GM23248 (cell line): ENCODE measurements at regions not wholly inside any gene's neighbourhood (a gene's known extent, or its start where the extent isn't known, plus 50 kb on each side); places are given as distances from the start of the nearest gene placed in this dataset.

Source experiments
- EZH2 ChIP-seq: fragments of 200-600 bp; sonication (generic); IDR thresholded peaks from 2 replicates; pipeline ENCODE4 v1.6.1; 2018; ENCODE audit warnings: antibody characterized with exemption, mild to moderate bottlenecking; ENCODE audit not compliant: insufficient read depth, poor library complexity, severe bottlenecking
- EZH2phosphoT487 ChIP-seq: fragments of 200-600 bp; sonication (generic); IDR thresholded peaks from 2 replicates; pipeline ENCODE4 v1.6.1; 2018; ENCODE audit warnings: antibody characterized with exemption, moderate library complexity, mild to moderate bottlenecking, low read depth; ENCODE audit not compliant: insufficient read depth

DNA sequence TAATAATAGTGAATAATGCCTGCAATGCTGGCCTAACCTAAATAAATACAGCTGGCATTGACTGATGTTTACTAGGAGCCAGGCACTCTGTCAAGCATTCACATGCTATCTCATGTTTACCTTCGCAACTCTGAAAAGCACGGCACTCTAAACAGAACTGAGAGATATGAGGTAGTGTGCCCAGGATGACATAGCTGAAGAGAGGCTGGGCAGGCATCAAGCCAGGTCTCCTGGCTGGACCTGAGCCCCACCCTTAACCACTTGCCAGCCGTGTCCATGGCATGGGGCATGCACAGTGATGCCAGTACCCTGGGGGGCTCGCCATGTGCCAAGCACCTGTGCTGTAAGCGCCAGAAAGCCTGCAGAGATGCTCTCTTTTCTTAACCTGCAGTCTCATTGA, 119.4 kb upstream of the MVB12B start:
- TF ChIP-seq EZH2 (no peak), EZH2phosphoT487 (no peak)
